GM23338 (cell line): ENCODE measurements at regions not wholly inside any gene's neighbourhood (a gene's known extent, or its start where the extent isn't known, plus 50 kb on each side); places are given as distances from the start of the nearest gene placed in this dataset.

Experiments used
- ATAC-seq: fragments of 200-7000 bp; cut with Tn5 transposase; 3 replicates; pipeline ENCODE4 v1.9.1; 2020
- DNase-seq: peaks from one replicate; pipeline ENCODE4 v3.0.0-alpha.2; 2015; ENCODE audit warnings: low spot score
- H2AFZ ChIP-seq: fragments of 200-600 bp; sonication (generic); 2 replicates; pipeline ENCODE4 v1.8.0; 2016; ENCODE audit warnings: antibody characterized with exemption, mild to moderate bottlenecking, moderate library complexity
- H3F3A ChIP-seq: fragments of 200-600 bp; sonication (generic); replicated peaks from 2 replicates; pipeline ENCODE4 v1.8.0; 2017; ENCODE audit warnings: antibody characterized with exemption, mixed run types, low read depth
- H3K27ac ChIP-seq: fragments of 200-600 bp; sonication (generic); 2 replicates; pipeline ENCODE4 v1.6.1; 2016; ENCODE audit warnings: low read depth
- H3K27me3 ChIP-seq: fragments of 200-600 bp; sonication (generic); 2 replicates; pipeline ENCODE4 v1.8.0; 2016; ENCODE audit warnings: mild to moderate bottlenecking, mixed run types, moderate library complexity; ENCODE audit not compliant: insufficient read depth
- H3K36me3 ChIP-seq: fragments of 200-600 bp; sonication (generic); 2 replicates; pipeline ENCODE4 v1.8.0; 2016; ENCODE audit warnings: mild to moderate bottlenecking; ENCODE audit not compliant: insufficient read depth
- H3K4me1 ChIP-seq: fragments of 200-600 bp; sonication (generic); 2 replicates; pipeline ENCODE4 v1.8.0; 2016; ENCODE audit warnings: mild to moderate bottlenecking, moderate library complexity; ENCODE audit not compliant: insufficient read depth
- H3K4me2 ChIP-seq: fragments of 200-600 bp; sonication (generic); 2 replicates; pipeline ENCODE4 v1.7.1; 2017; ENCODE audit warnings: mixed run types
- H3K4me3 ChIP-seq: fragments of 200-600 bp; sonication (generic); 2 replicates; pipeline ENCODE4 v1.6.1; 2016; ENCODE audit warnings: mixed run types
- H3K79me2 ChIP-seq: fragments of 200-600 bp; sonication (generic); replicated peaks from 2 replicates; pipeline ENCODE4 v1.8.0; 2017; ENCODE audit warnings: mild to moderate bottlenecking; ENCODE audit not compliant: insufficient read depth
- H3K9me2 ChIP-seq: fragments of 200-600 bp; sonication (generic); 2 replicates; pipeline ENCODE4 v1.8.0; 2017; ENCODE audit not compliant: insufficient read depth
- H4K20me1 ChIP-seq: fragments of 200-600 bp; sonication (generic); replicated peaks from 2 replicates; pipeline ENCODE4 v1.8.0; 2017; ENCODE audit warnings: mild to moderate bottlenecking; ENCODE audit not compliant: insufficient read depth
- H3K27ac Mint-ChIP-seq: 2 replicates; pipeline ENCODE4 v1.8.0; 2020; ENCODE audit warnings: inconsistent platforms, mild to moderate bottlenecking, moderate library complexity, mixed read lengths
- H3K27me3 Mint-ChIP-seq: 3 replicates; pipeline ENCODE4 v1.8.0; 2022; ENCODE audit warnings: low read depth, mild to moderate bottlenecking, moderate library complexity, mixed read lengths, inconsistent platforms; ENCODE audit not compliant: insufficient read depth, poor library complexity
- H3K36me3 Mint-ChIP-seq: 3 replicates; pipeline ENCODE4 v1.8.0; 2021; ENCODE audit warnings: low read depth, mild to moderate bottlenecking, inconsistent platforms, moderate library complexity, mixed read lengths
- H3K4me1 Mint-ChIP-seq: 3 replicates; pipeline ENCODE4 v1.8.0; 2020; ENCODE audit warnings: mild to moderate bottlenecking, inconsistent platforms, mixed read lengths
- H3K4me3 Mint-ChIP-seq: 3 replicates; pipeline ENCODE4 v1.8.0; 2021; ENCODE audit warnings: moderate library complexity, mild to moderate bottlenecking, inconsistent platforms, mixed read lengths
- H3K9me3 Mint-ChIP-seq: 3 replicates; pipeline ENCODE4 v1.8.0; 2020; ENCODE audit warnings: moderate library complexity, mild to moderate bottlenecking, inconsistent platforms, mixed read lengths
- EZH2 ChIP-seq: fragments of 200-600 bp; sonication (generic); IDR thresholded peaks from one replicate; pipeline ENCODE4 v1.8.0; 2017; ENCODE audit warnings: antibody characterized with exemption, mild to moderate bottlenecking, low read depth; ENCODE audit not compliant: unreplicated experiment
- EZH2phosphoT487 ChIP-seq: fragments of 200-600 bp; sonication (generic); IDR thresholded peaks from one replicate; pipeline ENCODE4 v1.8.1; 2018; ENCODE audit warnings: antibody characterized with exemption; ENCODE audit not compliant: unreplicated experiment
- JUNB ChIP-seq: IDR thresholded peaks from one replicate; pipeline ENCODE4 v1.6.1; 2016; ENCODE audit warnings: antibody characterized with exemption; ENCODE audit not compliant: unreplicated experiment
- NANOG ChIP-seq: IDR thresholded peaks from 2 replicates; pipeline ENCODE4 v1.6.1; 2016; ENCODE audit warnings: antibody characterized with exemption, borderline replicate concordance
- POLR2AphosphoS5 ChIP-seq: IDR thresholded peaks from 2 replicates; pipeline ENCODE4 v1.6.1; 2016; ENCODE audit warnings: antibody characterized with exemption, low read depth
- STAT1 ChIP-seq: IDR thresholded peaks from one replicate; pipeline ENCODE4 v1.6.1; 2016; ENCODE audit warnings: antibody characterized with exemption; ENCODE audit not compliant: unreplicated experiment
- ZNF114 ChIP-seq: fragments of 250-450 bp; sonication (Bioruptor Pico); IDR thresholded peaks from 2 replicates; pipeline ENCODE4 v1.5.0; 2020; ENCODE audit warnings: mild to moderate bottlenecking, moderate library complexity
- TF ChIP-seq, protein P1 (sequence below), 2 experiments: fragments of 200-600 bp in 1 of 2; sonication (generic) in 1 of 2; conservative IDR thresholded peaks; 2 replicates each; pipeline versions ENCODE4 v1.5.1 to v1.6.1; 2016 to 2017; ENCODE audit warnings: antibody characterized with exemption in 2 of 2, low read depth in 2 of 2, mild to moderate bottlenecking in 2 of 2, moderate library complexity in 1 of 2
- TF ChIP-seq, protein P2 (sequence below): fragments of 250-450 bp; sonication (Bioruptor Pico); IDR thresholded peaks from 2 replicates; pipeline ENCODE4 v1.5.0; 2020; ENCODE audit warnings: mild to moderate bottlenecking, moderate library complexity

DNA sequence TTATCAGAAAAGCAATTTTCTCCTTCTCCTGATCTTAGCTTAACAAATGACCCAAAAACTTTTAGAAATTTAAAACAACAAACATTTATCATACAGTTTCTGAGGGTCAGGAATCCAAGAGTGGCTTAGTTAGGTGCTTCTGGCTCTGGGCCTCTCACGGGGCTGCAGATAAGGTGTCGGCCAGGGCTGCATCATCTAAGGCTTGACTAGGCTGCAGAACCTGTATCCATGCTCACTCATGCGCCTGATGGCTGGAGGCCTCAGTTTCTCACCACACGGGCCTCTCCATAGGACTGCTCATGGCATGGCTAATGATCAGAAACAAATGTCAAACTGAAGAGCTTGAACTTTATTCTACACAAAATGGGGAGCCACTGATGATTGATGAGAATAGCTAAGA, 210.0 kb downstream of the SEC61B start:
- no peak for TF ChIP-seq ZNF114 (CRISPR knock-in tag)
- no peak for TF ChIP-seq EZH2phosphoT487
- no peak for TF ChIP-seq NANOG
- no peak for TF ChIP-seq POLR2AphosphoS5
- TF ChIP-seq, protein P1, sequence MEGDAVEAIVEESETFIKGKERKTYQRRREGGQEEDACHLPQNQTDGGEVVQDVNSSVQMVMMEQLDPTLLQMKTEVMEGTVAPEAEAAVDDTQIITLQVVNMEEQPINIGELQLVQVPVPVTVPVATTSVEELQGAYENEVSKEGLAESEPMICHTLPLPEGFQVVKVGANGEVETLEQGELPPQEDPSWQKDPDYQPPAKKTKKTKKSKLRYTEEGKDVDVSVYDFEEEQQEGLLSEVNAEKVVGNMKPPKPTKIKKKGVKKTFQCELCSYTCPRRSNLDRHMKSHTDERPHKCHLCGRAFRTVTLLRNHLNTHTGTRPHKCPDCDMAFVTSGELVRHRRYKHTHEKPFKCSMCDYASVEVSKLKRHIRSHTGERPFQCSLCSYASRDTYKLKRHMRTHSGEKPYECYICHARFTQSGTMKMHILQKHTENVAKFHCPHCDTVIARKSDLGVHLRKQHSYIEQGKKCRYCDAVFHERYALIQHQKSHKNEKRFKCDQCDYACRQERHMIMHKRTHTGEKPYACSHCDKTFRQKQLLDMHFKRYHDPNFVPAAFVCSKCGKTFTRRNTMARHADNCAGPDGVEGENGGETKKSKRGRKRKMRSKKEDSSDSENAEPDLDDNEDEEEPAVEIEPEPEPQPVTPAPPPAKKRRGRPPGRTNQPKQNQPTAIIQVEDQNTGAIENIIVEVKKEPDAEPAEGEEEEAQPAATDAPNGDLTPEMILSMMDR (conservative IDR thresholded peaks at IDR 0.05; ENCODE audit: low read depth in 2 of 2): no peak
- no peak for TF ChIP-seq STAT1
- TF ChIP-seq EZH2: no peak
- TF ChIP-seq, protein P2, sequence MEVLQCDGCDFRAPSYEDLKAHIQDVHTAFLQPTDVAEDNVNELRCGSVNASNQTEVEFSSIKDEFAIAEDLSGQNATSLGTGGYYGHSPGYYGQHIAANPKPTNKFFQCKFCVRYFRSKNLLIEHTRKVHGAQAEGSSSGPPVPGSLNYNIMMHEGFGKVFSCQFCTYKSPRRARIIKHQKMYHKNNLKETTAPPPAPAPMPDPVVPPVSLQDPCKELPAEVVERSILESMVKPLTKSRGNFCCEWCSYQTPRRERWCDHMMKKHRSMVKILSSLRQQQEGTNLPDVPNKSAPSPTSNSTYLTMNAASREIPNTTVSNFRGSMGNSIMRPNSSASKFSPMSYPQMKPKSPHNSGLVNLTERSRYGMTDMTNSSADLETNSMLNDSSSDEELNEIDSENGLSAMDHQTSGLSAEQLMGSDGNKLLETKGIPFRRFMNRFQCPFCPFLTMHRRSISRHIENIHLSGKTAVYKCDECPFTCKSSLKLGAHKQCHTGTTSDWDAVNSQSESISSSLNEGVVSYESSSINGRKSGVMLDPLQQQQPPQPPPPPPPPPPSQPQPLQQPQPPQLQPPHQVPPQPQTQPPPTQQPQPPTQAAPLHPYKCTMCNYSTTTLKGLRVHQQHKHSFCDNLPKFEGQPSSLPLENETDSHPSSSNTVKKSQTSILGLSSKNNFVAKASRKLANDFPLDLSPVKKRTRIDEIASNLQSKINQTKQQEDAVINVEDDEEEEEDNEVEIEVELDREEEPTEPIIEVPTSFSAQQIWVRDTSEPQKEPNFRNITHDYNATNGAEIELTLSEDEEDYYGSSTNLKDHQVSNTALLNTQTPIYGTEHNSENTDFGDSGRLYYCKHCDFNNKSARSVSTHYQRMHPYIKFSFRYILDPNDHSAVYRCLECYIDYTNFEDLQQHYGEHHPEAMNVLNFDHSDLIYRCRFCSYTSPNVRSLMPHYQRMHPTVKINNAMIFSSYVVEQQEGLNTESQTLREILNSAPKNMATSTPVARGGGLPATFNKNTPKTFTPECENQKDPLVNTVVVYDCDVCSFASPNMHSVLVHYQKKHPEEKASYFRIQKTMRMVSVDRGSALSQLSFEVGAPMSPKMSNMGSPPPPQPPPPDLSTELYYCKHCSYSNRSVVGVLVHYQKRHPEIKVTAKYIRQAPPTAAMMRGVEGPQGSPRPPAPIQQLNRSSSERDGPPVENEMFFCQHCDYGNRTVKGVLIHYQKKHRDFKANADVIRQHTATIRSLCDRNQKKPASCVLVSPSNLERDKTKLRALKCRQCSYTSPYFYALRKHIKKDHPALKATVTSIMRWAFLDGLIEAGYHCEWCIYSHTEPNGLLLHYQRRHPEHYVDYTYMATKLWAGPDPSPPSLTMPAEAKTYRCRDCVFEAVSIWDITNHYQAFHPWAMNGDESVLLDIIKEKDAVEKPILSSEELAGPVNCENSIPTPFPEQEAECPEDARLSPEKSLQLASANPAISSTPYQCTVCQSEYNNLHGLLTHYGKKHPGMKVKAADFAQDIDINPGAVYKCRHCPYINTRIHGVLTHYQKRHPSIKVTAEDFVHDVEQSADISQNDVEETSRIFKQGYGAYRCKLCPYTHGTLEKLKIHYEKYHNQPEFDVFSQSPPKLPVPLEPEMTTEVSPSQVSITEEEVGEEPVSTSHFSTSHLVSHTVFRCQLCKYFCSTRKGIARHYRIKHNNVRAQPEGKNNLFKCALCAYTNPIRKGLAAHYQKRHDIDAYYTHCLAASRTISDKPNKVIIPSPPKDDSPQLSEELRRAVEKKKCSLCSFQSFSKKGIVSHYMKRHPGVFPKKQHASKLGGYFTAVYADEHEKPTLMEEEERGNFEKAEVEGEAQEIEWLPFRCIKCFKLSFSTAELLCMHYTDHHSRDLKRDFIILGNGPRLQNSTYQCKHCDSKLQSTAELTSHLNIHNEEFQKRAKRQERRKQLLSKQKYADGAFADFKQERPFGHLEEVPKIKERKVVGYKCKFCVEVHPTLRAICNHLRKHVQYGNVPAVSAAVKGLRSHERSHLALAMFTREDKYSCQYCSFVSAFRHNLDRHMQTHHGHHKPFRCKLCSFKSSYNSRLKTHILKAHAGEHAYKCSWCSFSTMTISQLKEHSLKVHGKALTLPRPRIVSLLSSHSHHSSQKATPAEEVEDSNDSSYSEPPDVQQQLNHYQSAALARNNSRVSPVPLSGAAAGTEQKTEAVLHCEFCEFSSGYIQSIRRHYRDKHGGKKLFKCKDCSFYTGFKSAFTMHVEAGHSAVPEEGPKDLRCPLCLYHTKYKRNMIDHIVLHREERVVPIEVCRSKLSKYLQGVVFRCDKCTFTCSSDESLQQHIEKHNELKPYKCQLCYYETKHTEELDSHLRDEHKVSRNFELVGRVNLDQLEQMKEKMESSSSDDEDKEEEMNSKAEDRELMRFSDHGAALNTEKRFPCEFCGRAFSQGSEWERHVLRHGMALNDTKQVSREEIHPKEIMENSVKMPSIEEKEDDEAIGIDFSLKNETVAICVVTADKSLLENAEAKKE (CRISPR knock-in tag): no peak
- TF ChIP-seq JUNB: no peak
- H3K36me3 Mint-ChIP-seq: no peaks in the 10 kb centered on the region
- no peaks in the 10 kb centered on the region for H4K20me1 ChIP-seq

More for the DNA sequence above, 210.0 kb downstream of the SEC61B start:
- DNase-seq: no peak
- no peaks in the 10 kb centered on the region for H3K27me3 ChIP-seq
- Mint-ChIP-seq H3K9me3 (no peaks in the 10 kb centered on the region), H3K4me3 (no peak overlapping the region), H3K4me1 (peaks cover 8% of the 10 kb centered on the region; the same call in 2 of the 3 replicates), H3K27ac (no peak overlapping the region), H3K27me3 (no peaks in the 10 kb centered on the region)
- no peaks in the 10 kb centered on the region for H3F3A ChIP-seq
- H3K27ac ChIP-seq: no peak overlapping the region
- H3K4me3 ChIP-seq: no peak overlapping the region
- H3K4me1 ChIP-seq: peaks cover 11% of the 10 kb centered on the region; the same call in 1 of the 2 replicates
- H3K36me3 ChIP-seq: no peaks in the 10 kb centered on the region
- H3K79me2 ChIP-seq: no peaks in the 10 kb centered on the region
- peaks cover 7% of the 10 kb centered on the region; the same call in 1 of the 2 replicates for H3K9me2 ChIP-seq
- H2AFZ ChIP-seq: no peak overlapping the region
- no peak for ATAC-seq
- H3K4me2 ChIP-seq: no peak overlapping the region
